SIG-M5 (cell line): ENCODE measurements at regions not wholly inside any gene's neighbourhood (a gene's known extent, or its start where the extent isn't known, plus 50 kb on each side); places are given as distances from the start of the nearest gene placed in this dataset.
"Not testable (repeated sequence)": the region's sequence is repeated elsewhere in the genome, so short reads cannot be mapped to it uniquely, and the experiment has no call there.

ENCODE experiments used
- DNase-seq: peaks from one replicate; lab custom pipeline; 2025; lab: John Stamatoyannopoulos, UW

GRCh38 chr2:34199971-34200370, 600.9 kb upstream of the FAM98A start:
- no peak for DNase-seq

- no peak for DNase-seq
Measured at GRCh38 chr2:34193164-34193563, 594.1 kb upstream of the FAM98A start.

- DNase-seq: no peak
Measured at GRCh38 chr2:34188464-34189303, 589.6 kb upstream of the FAM98A start.

DNA sequence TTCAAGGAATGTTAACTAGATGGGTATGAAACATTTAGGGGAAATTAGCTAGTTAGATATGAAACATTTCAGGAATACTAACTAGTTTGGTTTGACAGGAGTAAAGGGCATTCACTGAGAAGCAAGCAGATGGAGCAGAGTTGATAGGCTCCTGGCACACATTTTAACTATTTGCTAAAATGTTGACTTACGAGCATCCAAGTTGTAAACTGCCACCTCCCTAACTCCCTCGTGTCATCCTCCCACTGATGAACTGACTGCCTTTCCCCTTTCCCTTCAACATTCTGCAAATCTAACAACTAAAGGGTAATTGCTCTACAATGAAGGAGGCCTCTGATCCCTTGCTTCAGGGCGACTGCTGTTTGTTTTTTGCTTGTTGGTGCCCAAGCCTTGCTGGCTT, 580.4 kb upstream of the FAM98A start:
- DNase-seq: no peak

DNA sequence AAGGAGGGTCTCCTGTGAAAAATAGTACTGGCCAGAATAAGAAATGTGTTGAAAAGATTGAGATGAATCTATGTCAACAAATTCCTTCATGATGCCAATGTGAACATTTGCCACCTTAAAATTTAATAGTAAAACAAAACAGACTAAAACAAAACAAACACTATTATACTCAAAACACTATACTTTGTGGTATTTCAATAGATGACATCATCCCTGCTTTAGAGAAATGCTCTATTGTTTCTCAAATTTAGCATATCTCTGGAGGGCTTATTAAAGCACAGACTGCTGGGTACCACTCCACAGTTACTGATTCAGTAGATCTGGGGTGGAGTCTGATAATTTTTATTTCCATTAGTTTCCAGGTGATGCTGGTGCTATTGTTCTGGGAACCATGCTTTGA, 579.4 kb upstream of the FAM98A start:
- no peak for DNase-seq

- DNase-seq: no peak
Measured at GRCh38 chr2:34176693-34177092, 577.6 kb upstream of the FAM98A start.

GRCh38 chr2:34174506-34174905, 575.4 kb upstream of the FAM98A start:
- no peak for DNase-seq

DNA sequence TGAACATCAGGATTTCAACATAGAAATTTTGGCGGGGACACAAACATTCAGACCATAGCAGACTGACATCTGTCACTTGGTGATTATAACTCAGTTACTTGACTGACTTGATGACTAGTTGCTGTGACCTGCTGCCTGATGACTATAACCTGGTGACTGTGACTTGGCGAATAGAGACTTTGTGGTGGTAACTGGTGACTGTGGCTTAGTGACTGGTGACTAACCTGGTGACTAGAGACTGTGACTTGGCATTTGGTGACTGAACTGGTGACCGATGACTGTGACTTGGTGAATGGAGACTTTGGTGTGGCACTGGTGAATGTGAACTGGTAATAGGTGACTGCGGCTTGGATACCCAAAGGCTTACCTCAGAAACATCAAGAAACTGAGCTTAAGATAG, 563.1 kb upstream of the FAM98A start:
- DNase-seq: no peak

DNA sequence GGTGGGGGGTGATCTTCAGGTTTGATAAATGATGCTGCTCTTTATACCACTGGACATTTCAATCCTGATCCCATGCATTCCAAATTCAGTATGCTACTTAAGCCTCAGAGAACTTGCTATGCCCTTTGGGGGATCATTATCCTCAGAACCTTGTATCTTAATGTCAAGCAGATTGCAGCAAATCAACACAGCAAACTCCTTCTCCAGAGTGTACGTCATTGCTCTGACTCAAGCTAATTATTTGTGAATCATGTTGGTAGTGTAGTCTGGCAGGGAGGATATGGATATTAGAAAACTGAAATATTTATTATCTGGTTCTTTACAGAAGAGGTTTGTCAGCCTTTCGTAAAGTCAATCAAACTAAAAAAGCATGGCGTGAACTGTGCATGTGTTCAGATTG, 562.5 kb upstream of the FAM98A start:
- DNase-seq: no peak

GRCh38 chr2:34159901-34160300, 560.8 kb upstream of the FAM98A start:
- no peak for DNase-seq

- no peak for DNase-seq
Measured at GRCh38 chr2:34153484-34153883, 554.4 kb upstream of the FAM98A start.

DNA sequence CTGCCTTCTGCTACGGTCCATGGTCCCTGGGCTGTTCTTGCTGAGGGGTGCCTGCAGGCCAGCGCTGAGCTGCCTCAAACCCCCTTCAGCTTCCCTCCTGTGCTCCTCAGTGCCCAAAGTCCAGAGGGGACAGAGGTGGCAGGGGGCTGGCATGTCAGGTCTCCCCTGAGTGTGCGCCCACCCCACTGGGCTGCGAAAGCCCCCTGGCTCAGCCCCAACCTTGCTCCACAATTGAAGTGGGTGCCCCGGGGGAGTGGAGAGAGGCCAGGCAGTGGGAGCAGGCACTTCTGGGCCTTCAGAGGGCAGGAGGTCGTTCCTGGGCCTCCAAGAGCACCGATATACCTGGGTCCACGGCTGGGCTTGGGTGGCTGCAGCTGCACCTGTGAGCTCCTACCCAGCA, 548.7 kb upstream of the FAM98A start:
- DNase-seq: no peak

- DNase-seq: no peak
Measured at GRCh38 chr2:34143149-34143548, 544.0 kb upstream of the FAM98A start.

- not testable (repeated sequence) for DNase-seq
Measured at GRCh38 chr2:34142531-34143008, 543.5 kb upstream of the FAM98A start.

DNA sequence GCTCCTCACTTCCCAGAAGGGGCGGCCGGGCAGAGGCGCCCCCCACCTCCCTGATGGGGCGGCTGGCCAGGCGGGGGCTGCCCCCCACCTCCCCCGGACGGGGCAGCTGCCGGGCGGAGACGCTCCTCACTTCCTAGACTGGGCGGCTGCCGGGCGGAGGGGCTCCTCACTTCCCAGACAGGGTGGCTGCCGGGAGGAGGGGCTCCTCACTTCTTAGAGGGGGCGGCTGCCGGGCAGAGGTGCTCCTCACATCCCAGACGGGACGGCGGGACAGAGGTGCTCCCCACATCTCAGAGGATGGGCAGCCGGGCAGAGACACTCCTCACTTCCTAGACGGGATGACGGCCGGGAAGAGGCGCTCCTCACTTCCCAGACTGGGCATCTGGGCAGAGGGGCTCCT, 534.0 kb upstream of the FAM98A start:
- DNase-seq: not testable (repeated sequence)

GRCh38 chr2:34126279-34126678, 527.2 kb upstream of the FAM98A start:
- no peak for DNase-seq

DNA sequence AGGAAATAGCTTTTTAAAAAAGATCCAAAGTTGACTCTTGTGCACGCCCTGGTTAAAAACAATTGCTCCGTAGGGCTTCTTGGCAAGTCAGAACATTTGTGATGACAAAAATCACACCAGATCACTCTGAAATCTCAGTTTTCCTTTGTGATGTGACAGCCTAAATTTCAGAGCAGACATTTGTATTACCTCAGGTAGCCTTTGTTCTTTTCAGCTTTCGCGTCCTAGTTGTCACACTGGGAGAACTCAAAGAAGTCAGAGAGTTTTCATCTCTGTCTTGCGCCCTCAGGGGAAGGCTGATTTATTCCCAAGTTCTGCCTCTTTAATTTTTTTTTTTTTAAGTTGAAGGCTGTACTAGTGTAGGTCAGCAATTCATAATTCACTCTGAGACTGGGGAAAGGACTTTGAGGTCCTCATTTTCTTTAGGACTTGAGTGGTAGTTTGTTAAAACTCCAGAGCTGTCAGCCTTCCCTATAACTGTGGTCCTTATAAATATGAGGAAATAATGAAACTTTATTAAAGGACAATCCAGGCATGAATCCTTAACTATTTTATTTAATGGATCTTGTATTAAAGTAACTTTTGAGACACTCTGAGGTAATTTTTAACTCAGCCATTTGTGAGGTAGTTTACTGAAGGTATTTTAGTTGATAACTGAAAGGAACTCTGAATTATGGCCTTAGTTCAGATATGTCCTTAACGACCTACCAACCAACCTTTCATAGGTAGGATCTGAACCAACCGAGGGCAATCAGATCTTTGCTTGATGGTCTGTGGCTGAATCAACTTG, 525.1 kb upstream of the FAM98A start:
- no peak for DNase-seq

DNA sequence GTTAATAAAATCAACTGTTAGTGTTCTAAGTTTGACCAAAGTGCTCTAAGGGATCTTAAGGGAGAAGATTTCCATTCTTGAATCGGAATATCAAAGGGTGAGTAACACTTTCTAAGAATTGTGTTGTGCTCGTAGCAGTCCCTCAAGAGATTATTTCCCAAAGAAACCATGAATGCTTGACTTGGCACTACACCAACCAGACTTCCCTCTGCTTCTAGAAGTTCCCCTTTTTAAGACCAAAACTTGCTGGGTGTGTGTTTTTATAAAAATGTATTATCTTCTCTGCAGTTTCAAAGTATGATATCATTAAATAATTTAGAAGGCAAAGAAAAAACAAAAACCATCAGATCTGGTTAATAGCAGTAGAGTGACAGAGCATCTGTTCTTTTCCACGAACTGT, 522.0 kb upstream of the FAM98A start:
- DNase-seq: no peak

- no peak for DNase-seq
Measured at GRCh38 chr2:34115076-34115475, 516.0 kb upstream of the FAM98A start.

- DNase-seq: no peak
Measured at GRCh38 chr2:34112161-34112560, 513.1 kb upstream of the FAM98A start.

- no peak for DNase-seq
Measured at GRCh38 chr2:34110392-34110791, 511.3 kb upstream of the FAM98A start.

DNA sequence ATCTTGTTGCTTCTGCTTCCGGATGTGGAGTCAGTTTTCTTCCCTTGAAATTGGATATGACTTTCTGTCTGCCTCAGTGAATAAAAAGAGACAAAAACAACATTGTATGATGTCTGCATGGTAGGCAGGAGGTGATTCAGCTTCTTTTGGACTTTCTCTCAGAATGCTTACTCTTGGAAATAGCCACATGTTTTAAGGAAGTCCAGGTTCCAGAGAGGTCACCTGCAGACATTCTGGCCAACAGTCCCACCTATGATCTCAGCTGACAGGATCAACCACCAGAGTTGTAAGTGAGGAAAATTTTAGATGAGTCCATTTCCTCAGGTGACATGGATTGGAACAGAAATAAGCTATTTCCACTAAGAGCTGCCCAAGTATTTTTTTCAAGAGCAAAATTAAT, 508.7 kb upstream of the FAM98A start:
- DNase-seq: no peak
